NT2/D1 (cell line): ENCODE measurements at regions not wholly inside any gene's neighbourhood (a gene's known extent, or its start where the extent isn't known, plus 50 kb on each side); places are given as distances from the start of the nearest gene placed in this dataset.

Source experiments
- DNase-seq: peaks from one replicate; pipeline ENCODE4 v3.0.0-alpha.2; 2011; ENCODE audit warnings: low read depth, low spot score
- H3K27me3 ChIP-seq: 2 replicates; pipeline ENCODE4 v1.6.0; 2011; ENCODE audit warnings: mild to moderate bottlenecking; ENCODE audit not compliant: insufficient read length, insufficient read depth
- H3K36me3 ChIP-seq: 2 replicates; pipeline ENCODE4 v1.6.1; 2011; ENCODE audit warnings: mild to moderate bottlenecking, low read length, mixed read lengths; ENCODE audit not compliant: insufficient read depth, insufficient read length
- H3K4me1 ChIP-seq: 2 replicates; pipeline ENCODE4 v1.5.1; 2011; ENCODE audit not compliant: insufficient read depth, insufficient read length
- H3K4me3 ChIP-seq: 2 replicates; pipeline ENCODE4 v1.5.1; 2011; ENCODE audit warnings: low read depth; ENCODE audit not compliant: insufficient read length
- H3K9ac ChIP-seq: 2 replicates; pipeline ENCODE4 v1.6.0; 2011; ENCODE audit warnings: low read depth; ENCODE audit not compliant: insufficient read length
- H3K9me3 ChIP-seq: 2 replicates; pipeline ENCODE4 v1.5.1; 2011; ENCODE audit warnings: mild to moderate bottlenecking, low read length; ENCODE audit not compliant: insufficient read depth
- SUZ12 ChIP-seq: IDR thresholded peaks from 2 replicates; pipeline ENCODE4 v1.6.1; 2011; ENCODE audit not compliant: insufficient read length, insufficient read depth; ENCODE audit errors: extremely low read depth
- YY1 ChIP-seq: IDR thresholded peaks from 2 replicates; pipeline ENCODE4 v1.6.1; 2011; ENCODE audit not compliant: insufficient read length, insufficient read depth
- ZNF274 ChIP-seq: IDR thresholded peaks from 2 replicates; pipeline ENCODE4 v1.6.1; 2011; ENCODE audit warnings: mild to moderate bottlenecking, low read depth, low read length

- TF ChIP-seq SUZ12 (no peak), ZNF274 (no peak), YY1 (no peak)
- Histone ChIP-seq H3K36me3 (no peaks in the 10 kb centered on the region), H3K9ac (no peak overlapping the region), H3K27me3 (no peaks in the 10 kb centered on the region), H3K9me3 (peaks cover 8% of the 10 kb centered on the region; the same call in 1 of the 2 replicates), H3K4me3 (no peak overlapping the region), H3K4me1 (no peaks in the 10 kb centered on the region)
- no peak for DNase-seq
Measured at GRCh38 chr3:178397836-178398235, 138.4 kb upstream of the KCNMB2 start.

DNA sequence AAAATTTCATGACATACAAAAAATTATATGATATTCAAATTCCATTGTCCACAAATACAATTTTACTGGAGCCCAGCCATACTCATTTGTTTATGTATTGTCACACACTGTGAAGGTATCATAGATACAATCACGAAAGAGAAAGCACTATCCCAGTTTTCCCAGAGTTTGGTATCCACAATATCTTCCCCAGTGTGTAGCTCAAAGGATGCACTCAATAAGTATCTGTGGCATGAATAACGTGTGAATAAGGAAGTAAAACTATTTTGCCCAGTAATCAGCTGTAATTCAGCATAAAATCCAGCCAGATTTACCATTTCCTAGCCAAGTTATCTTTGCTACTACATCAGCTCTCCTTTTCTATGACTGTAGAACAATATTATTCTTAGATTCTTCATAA lies 131.3 kb upstream of the KCNMB2 start:
- H3K4me1 ChIP-seq, result no peaks in the 10 kb centered on the region
- no peak overlapping the region for H3K9ac ChIP-seq
- H3K27me3 ChIP-seq, result no peaks in the 10 kb centered on the region
- no peaks in the 10 kb centered on the region for H3K9me3 ChIP-seq
- no peak for DNase-seq
- no peak overlapping the region for H3K4me3 ChIP-seq
- TF ChIP-seq SUZ12, result no peak
- no peak for TF ChIP-seq YY1
- no peak for TF ChIP-seq ZNF274
- no peaks in the 10 kb centered on the region for H3K36me3 ChIP-seq

DNA sequence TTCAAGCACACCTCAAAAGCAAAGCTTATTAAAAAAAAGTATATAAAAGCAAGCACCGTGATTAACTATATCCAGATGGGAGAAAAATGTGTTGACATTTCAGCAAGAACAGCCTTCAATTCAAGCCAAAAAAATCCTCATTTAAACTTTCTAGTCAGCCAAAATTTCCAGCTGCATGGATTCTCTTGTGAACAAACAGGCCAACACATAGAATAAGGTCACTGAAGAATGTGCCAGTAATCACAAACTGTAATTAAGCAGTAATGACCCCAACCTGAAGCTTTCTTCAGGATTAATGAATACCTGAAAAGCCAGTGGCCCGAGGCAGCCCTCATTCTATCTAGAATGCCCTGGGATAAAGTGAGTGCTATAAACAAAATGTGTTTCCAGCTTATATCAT lies 130.7 kb upstream of the KCNMB2 start:
- Histone ChIP-seq H3K4me1 (no peaks in the 10 kb centered on the region), H3K9ac (no peak overlapping the region), H3K27me3 (no peaks in the 10 kb centered on the region), H3K36me3 (no peaks in the 10 kb centered on the region), H3K9me3 (no peaks in the 10 kb centered on the region), H3K4me3 (no peak overlapping the region)
- no peak for DNase-seq
- TF ChIP-seq YY1 (no peak), ZNF274 (no peak), SUZ12 (no peak)

- no peaks in the 10 kb centered on the region for H3K36me3 ChIP-seq
- TF ChIP-seq ZNF274 (no peak), SUZ12 (no peak)
- H3K9me3 ChIP-seq, result no peaks in the 10 kb centered on the region
- H3K4me3 ChIP-seq, result no peak overlapping the region
- DNase-seq, result no peak
- no peak overlapping the region for H3K9ac ChIP-seq
- H3K27me3 ChIP-seq, result no peaks in the 10 kb centered on the region
- H3K4me1 ChIP-seq, result no peaks in the 10 kb centered on the region
Measured at GRCh38 chr3:178406206-178406605, 130.0 kb upstream of the KCNMB2 start.

DNA sequence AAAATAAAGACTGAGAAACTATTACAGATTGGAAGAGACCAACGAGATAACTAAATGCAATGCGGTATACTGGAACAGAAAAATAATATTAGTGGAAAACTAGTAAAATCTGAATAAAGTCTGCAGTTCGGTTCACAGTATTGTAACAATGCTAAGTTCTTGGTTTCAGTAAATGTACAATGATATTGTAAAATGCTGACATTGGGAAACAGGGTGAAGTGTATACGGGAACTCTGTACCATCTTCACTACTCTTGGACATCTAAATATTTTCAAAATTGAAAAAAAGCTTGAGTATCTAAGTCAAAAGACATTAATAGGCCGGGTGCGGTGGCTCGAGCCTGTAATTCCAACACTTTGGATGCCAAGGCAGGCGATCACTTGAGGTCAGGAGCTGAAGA lies 120.9 kb upstream of the KCNMB2 start:
- no peaks in the 10 kb centered on the region for H3K9me3 ChIP-seq
- no peak for TF ChIP-seq YY1
- TF ChIP-seq SUZ12, result no peak
- no peak for TF ChIP-seq ZNF274
- H3K36me3 ChIP-seq, result no peaks in the 10 kb centered on the region
- no peak overlapping the region for H3K9ac ChIP-seq
- no peaks in the 10 kb centered on the region for H3K27me3 ChIP-seq
- no peak for DNase-seq
- H3K4me3 ChIP-seq, result no peak overlapping the region
- no peaks in the 10 kb centered on the region for H3K4me1 ChIP-seq

GRCh38 chr3:178417736-178418135 lies 118.5 kb upstream of the KCNMB2 start:
- TF ChIP-seq YY1 (no peak), ZNF274 (no peak), SUZ12 (no peak)
- Histone ChIP-seq H3K36me3 (no peaks in the 10 kb centered on the region), H3K4me3 (no peak overlapping the region), H3K9me3 (no peaks in the 10 kb centered on the region), H3K4me1 (no peaks in the 10 kb centered on the region), H3K27me3 (no peaks in the 10 kb centered on the region), H3K9ac (no peak overlapping the region)
- no peak for DNase-seq

- H3K4me3 ChIP-seq, result no peak overlapping the region
- H3K9me3 ChIP-seq, result no peaks in the 10 kb centered on the region
- H3K4me1 ChIP-seq, result no peaks in the 10 kb centered on the region
- TF ChIP-seq ZNF274, result no peak
- no peak for TF ChIP-seq YY1
- no peak for TF ChIP-seq SUZ12
- no peaks in the 10 kb centered on the region for H3K36me3 ChIP-seq
- no peak overlapping the region for H3K9ac ChIP-seq
- DNase-seq, result no peak
- no peaks in the 10 kb centered on the region for H3K27me3 ChIP-seq
Measured at GRCh38 chr3:178419071-178419470, 117.2 kb upstream of the KCNMB2 start.

DNA sequence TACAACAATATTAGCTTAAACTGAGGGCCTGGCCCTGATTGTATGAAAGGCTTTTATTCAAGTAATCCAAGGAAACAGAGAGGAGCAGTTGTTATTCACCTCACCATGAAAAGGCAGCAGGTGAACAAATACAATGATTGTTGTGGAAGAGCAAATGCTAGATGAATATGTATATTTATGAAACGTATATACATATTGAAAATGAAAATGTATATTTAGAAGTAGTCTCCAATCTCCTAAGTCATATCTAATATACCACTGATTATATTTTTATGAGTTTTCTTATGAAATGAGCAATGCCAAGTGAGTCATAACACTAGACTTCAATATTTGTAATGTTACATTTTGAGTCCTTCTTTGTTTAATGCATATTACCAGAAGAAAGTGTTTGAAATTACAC lies 116.2 kb upstream of the KCNMB2 start:
- no peak for DNase-seq
- Histone ChIP-seq H3K27me3 (no peaks in the 10 kb centered on the region), H3K36me3 (no peaks in the 10 kb centered on the region), H3K4me1 (no peaks in the 10 kb centered on the region), H3K9me3 (no peaks in the 10 kb centered on the region), H3K9ac (no peak overlapping the region), H3K4me3 (no peak overlapping the region)
- TF ChIP-seq ZNF274 (no peak), YY1 (no peak), SUZ12 (no peak)
